Hepatocyte (in vitro differentiated cells): ENCODE measurements at regions not wholly inside any gene's neighbourhood (a gene's known extent, or its start where the extent isn't known, plus 50 kb on each side); places are given as distances from the start of the nearest gene placed in this dataset.

Experiments used
- EZH2 ChIP-seq: fragments of 200-600 bp; sonication (generic); IDR thresholded peaks from 2 replicates; pipeline ENCODE4 v1.6.1; 2016; ENCODE audit warnings: antibody characterized with exemption, mild to moderate bottlenecking, borderline replicate concordance
- EZH2phosphoT487 ChIP-seq: fragments of 200-600 bp; sonication (generic); IDR thresholded peaks from one replicate; pipeline ENCODE4 v1.6.1; 2018; ENCODE audit warnings: antibody characterized with exemption, mild to moderate bottlenecking, low read depth, moderate library complexity; ENCODE audit not compliant: unreplicated experiment, severe bottlenecking
- TF ChIP-seq, protein P1 (sequence below): fragments of 200-600 bp; sonication (generic); IDR thresholded peaks from 2 replicates; pipeline ENCODE4 v1.5.1; 2016; ENCODE audit warnings: antibody characterized with exemption, mild to moderate bottlenecking; ENCODE audit not compliant: poor library complexity

DNA sequence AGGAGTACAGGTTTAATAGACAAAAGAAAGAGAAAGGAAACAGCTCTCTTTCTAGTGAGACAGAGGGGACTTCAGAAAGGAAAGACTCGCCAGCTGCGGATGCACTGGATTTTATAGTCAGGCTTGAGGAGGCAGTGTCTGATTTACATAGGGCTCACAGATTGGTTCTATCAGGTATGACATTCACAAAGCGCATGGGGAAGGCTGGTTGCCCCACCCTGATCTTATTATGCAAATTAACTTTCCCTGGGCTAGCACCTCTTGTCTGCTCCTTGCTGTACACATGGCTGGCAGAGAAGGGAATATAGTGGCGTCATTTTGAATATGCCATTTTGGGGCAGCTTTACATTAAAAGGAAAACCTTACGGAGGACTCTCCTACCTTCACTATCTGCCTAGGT, 938.4 kb upstream of the SEMA6D start:
- TF ChIP-seq EZH2phosphoT487 (no peak), EZH2 (no peak)
- TF ChIP-seq, protein P1, sequence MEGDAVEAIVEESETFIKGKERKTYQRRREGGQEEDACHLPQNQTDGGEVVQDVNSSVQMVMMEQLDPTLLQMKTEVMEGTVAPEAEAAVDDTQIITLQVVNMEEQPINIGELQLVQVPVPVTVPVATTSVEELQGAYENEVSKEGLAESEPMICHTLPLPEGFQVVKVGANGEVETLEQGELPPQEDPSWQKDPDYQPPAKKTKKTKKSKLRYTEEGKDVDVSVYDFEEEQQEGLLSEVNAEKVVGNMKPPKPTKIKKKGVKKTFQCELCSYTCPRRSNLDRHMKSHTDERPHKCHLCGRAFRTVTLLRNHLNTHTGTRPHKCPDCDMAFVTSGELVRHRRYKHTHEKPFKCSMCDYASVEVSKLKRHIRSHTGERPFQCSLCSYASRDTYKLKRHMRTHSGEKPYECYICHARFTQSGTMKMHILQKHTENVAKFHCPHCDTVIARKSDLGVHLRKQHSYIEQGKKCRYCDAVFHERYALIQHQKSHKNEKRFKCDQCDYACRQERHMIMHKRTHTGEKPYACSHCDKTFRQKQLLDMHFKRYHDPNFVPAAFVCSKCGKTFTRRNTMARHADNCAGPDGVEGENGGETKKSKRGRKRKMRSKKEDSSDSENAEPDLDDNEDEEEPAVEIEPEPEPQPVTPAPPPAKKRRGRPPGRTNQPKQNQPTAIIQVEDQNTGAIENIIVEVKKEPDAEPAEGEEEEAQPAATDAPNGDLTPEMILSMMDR = no peak
